K562 (cell line): ENCODE measurements at regions not wholly inside any gene's neighbourhood (a gene's known extent, or its start where the extent isn't known, plus 50 kb on each side); places are given as distances from the start of the nearest gene placed in this dataset.

Source experiments
- ATAC-seq: fragments of 200-7000 bp; cut with Tn5 transposase; 3 replicates; pipeline ENCODE4 v1.9.1; 2020; ENCODE audit warnings: moderate library complexity
- BruUV-seq: library from RNA; stranded (reverse); fragments of 400-500 nt; replicated peaks from 2 replicates; lab custom pipeline; 2021; lab: Mats Ljungman, UMichigan
- CTCF ChIA-PET: fragments of 300-600 bp; formaldehyde crosslinking; extraction: SDS; loops from one replicate; lab custom pipeline; 2021; ENCODE audit warnings: low intra/inter-chr PET ratio; lab: Yijun Ruan, JAX
- POLR2A ChIA-PET: fragments of 300-600, 350-650 bp; sonication (Branson Sonifier 250); formaldehyde crosslinking; extraction: SDS; loops from one replicate; lab custom pipeline; 2021; ENCODE audit warnings: antibody characterized with exemption, inconsistent platforms; lab: Yijun Ruan, JAX
- DNase-seq, 4 experiments: peaks; one replicate each; pipeline versions ENCODE4 v3.0.0 to v3.0.0-alpha.2; 2011 to 2018; ENCODE audit warnings: low spot score in 3 of 4, mixed read lengths in 3 of 4; ENCODE audit errors: extremely low read depth in 1 of 4
- FAIRE-seq: peaks from 2 replicates; lab custom pipeline; 2011; peaks lifted over from hg19 to GRCh38; lab: Jason Lieb, UNC
- H2AFZ ChIP-seq: 2 replicates; pipeline ENCODE4 v1.6.0; 2011; ENCODE audit warnings: low read depth, low read length, control low read depth, inconsistent platforms
- H3K27ac ChIP-seq: fragments of 200-600 bp; 3 replicates; pipeline ENCODE4 v1.8.0; 2011; ENCODE audit warnings: low read depth, mild to moderate bottlenecking, control low read depth, inconsistent platforms, low read length, moderate library complexity, mixed read lengths; ENCODE audit errors: extremely low read depth
- H3K27me3 ChIP-seq, 2 experiments: fragments of 300-600 bp in 1 of 2; 2 replicates in 1 of 2; 3 replicates in 1 of 2; pipeline versions ENCODE4 v1.6.0 to v1.8.0; 2011; ENCODE audit warnings: inconsistent platforms in 2 of 2, low read length in 2 of 2, mild to moderate bottlenecking in 1 of 2, mixed read lengths in 1 of 2, moderate library complexity in 1 of 2; ENCODE audit not compliant: control insufficient read depth in 2 of 2, insufficient read depth in 2 of 2
- H3K36me3 ChIP-seq: fragments of 300-600 bp; 3 replicates; pipeline ENCODE4 v1.8.0; 2011; ENCODE audit warnings: mild to moderate bottlenecking, low read length, inconsistent platforms; ENCODE audit not compliant: control insufficient read depth, insufficient read depth
- H3K4me1 ChIP-seq, 2 experiments: fragments of 200-600 bp in 1 of 2; replicated peaks in 1 of 2; 2 replicates in 1 of 2; 3 replicates in 1 of 2; pipeline versions ENCODE4 v1.5.1 to v1.8.0; 2011; ENCODE audit warnings: inconsistent platforms in 2 of 2, low read length in 2 of 2, mild to moderate bottlenecking in 1 of 2, mixed read lengths in 1 of 2, moderate library complexity in 1 of 2; ENCODE audit not compliant: control insufficient read depth in 2 of 2, insufficient read depth in 2 of 2
- H3K4me2 ChIP-seq: 2 replicates; pipeline ENCODE4 v1.6.1; 2011; ENCODE audit warnings: low read length, control low read depth, inconsistent platforms, mixed read lengths; ENCODE audit not compliant: insufficient read depth
- H3K4me3 ChIP-seq: fragments of 200-600 bp; sonication (generic), shearing (Covaris generic); 2 replicates; pipeline ENCODE4 v1.5.1; 2016; ENCODE audit warnings: control low read depth, inconsistent platforms
- H3K79me2 ChIP-seq: fragments of 200-600 bp; 3 replicates; pipeline ENCODE4 v1.8.0; 2011; ENCODE audit warnings: low read length, inconsistent platforms; ENCODE audit not compliant: control insufficient read depth, insufficient read depth
- H3K9ac ChIP-seq, 2 experiments: 2 replicates each; pipeline versions ENCODE4 v1.6.0 to v1.6.1; 2011; ENCODE audit warnings: low read depth in 2 of 2, low read length in 2 of 2, control low read depth in 1 of 2, inconsistent platforms in 1 of 2, mild to moderate bottlenecking in 1 of 2, mixed read lengths in 1 of 2; ENCODE audit not compliant: insufficient read depth in 1 of 2
- H3K9me1 ChIP-seq: one replicate; pipeline ENCODE4 v1.6.0; 2011; ENCODE audit warnings: inconsistent platforms, mild to moderate bottlenecking, low read length, moderate library complexity; ENCODE audit not compliant: control insufficient read depth, insufficient read depth
- H3K9me3 ChIP-seq: replicated peaks from 2 replicates; pipeline ENCODE4 v1.5.1; 2011; ENCODE audit warnings: low read depth, low read length, inconsistent platforms; ENCODE audit not compliant: control insufficient read depth, insufficient read depth
- H4K20me1 ChIP-seq: replicated peaks from 2 replicates; pipeline ENCODE4 v1.6.1; 2011; ENCODE audit warnings: low read length, inconsistent platforms, mixed read lengths; ENCODE audit not compliant: control insufficient read depth, insufficient read depth
- ARID2 ChIP-seq: fragments of 450-650 bp; IDR thresholded peaks from 2 replicates; pipeline ENCODE4 v1.6.1; 2017; ENCODE audit warnings: antibody characterized with exemption, mild to moderate bottlenecking
- BHLHE40 ChIP-seq: IDR thresholded peaks from 2 replicates; pipeline ENCODE4 v1.6.1; 2011; ENCODE audit warnings: low read length, improper control_type of control experiment
- BMI1 ChIP-seq: fragments of 150-350 bp; IDR thresholded peaks from 2 replicates; pipeline ENCODE4 v1.6.1; 2014; ENCODE audit warnings: low read length
- CCAR2 ChIP-seq: fragments of 200-400 bp; formaldehyde crosslinking; IDR thresholded peaks from 2 replicates; pipeline ENCODE4 v1.6.1; 2017; ENCODE audit warnings: mild to moderate bottlenecking, low read depth, low read length
- CXXC5 ChIP-seq: fragments of 250-450 bp; sonication (Bioruptor Pico); IDR thresholded peaks from 2 replicates; pipeline ENCODE4 v1.8.0; 2022; ENCODE audit warnings: inconsistent platforms, mild to moderate bottlenecking, moderate library complexity
- EZH2 ChIP-seq: IDR thresholded peaks from 2 replicates; pipeline ENCODE4 v1.6.1; 2012; ENCODE audit warnings: low read depth, mild to moderate bottlenecking, inconsistent platforms, low read length, borderline replicate concordance
- MEIS2 ChIP-seq: fragments of 450-650 bp; IDR thresholded peaks from 2 replicates; pipeline ENCODE4 v1.6.1; 2014; ENCODE audit warnings: mild to moderate bottlenecking; ENCODE audit not compliant: partially characterized antibody
- POLR2G ChIP-seq: fragments of 200-400 bp; formaldehyde crosslinking; IDR thresholded peaks from 2 replicates; pipeline ENCODE4 v1.6.1; 2017; ENCODE audit warnings: low read depth, mild to moderate bottlenecking, antibody characterized with exemption, low read length, moderate library complexity
- TRIM24 ChIP-seq, 2 experiments: fragments of 450-650 bp; IDR thresholded peaks; 2 replicates each; pipeline ENCODE4 v1.6.1; 2016
- ZKSCAN8 ChIP-seq: fragments of 200-800 bp; sonication (Bioruptor generic); IDR thresholded peaks from 2 replicates; pipeline ENCODE4 v1.6.1; 2016; ENCODE audit warnings: missing genetic modification characterization, missing compliant biosample characterization
- ZNF444 ChIP-seq: fragments of 250-450 bp; sonication (Bioruptor Pico); IDR thresholded peaks from 2 replicates; pipeline ENCODE4 v1.4.0; 2020; ENCODE audit warnings: mild to moderate bottlenecking, moderate library complexity
- ZSCAN29 ChIP-seq: fragments of 450-650 bp; IDR thresholded peaks from 2 replicates; pipeline ENCODE4 v1.6.1; 2017
- in situ Hi-C: fragments of 300-500 bp; cut with MboI; formaldehyde crosslinking; loops from 4 replicates; pipeline ENCODE4 v1.15.0; 2018; ENCODE audit warnings: inconsistent platforms, mixed read lengths
- intact Hi-C: fragments of 100-400 bp; cut with micrococcal nuclease; formaldehyde crosslinking; loops from 2 replicates; pipeline ENCODE4 v1.14.2; 2022
- TF ChIP-seq, protein P1 (sequence below): fragments of 450-650 bp; formaldehyde crosslinking; IDR thresholded peaks from 2 replicates; pipeline ENCODE4 v1.4.0; 2020; ENCODE audit warnings: mild to moderate bottlenecking, moderate library complexity
- TF ChIP-seq, protein P2 (sequence below): fragments of 450-650 bp; IDR thresholded peaks from one replicate; pipeline ENCODE4 v1.6.1; 2018; ENCODE audit warnings: mild to moderate bottlenecking, moderate library complexity; ENCODE audit not compliant: partially characterized antibody
- TF ChIP-seq, protein P3 (sequence below): fragments of 250-450 bp; sonication (Bioruptor Pico); IDR thresholded peaks from 2 replicates; pipeline ENCODE4 v1.4.0; 2020; ENCODE audit warnings: mild to moderate bottlenecking, moderate library complexity
- TF ChIP-seq, protein P4 (sequence below): fragments of 200-800 bp; sonication (Bioruptor generic); IDR thresholded peaks from 2 replicates; pipeline ENCODE4 v1.6.1; 2016; ENCODE audit warnings: missing genetic modification characterization, missing compliant biosample characterization

DNA sequence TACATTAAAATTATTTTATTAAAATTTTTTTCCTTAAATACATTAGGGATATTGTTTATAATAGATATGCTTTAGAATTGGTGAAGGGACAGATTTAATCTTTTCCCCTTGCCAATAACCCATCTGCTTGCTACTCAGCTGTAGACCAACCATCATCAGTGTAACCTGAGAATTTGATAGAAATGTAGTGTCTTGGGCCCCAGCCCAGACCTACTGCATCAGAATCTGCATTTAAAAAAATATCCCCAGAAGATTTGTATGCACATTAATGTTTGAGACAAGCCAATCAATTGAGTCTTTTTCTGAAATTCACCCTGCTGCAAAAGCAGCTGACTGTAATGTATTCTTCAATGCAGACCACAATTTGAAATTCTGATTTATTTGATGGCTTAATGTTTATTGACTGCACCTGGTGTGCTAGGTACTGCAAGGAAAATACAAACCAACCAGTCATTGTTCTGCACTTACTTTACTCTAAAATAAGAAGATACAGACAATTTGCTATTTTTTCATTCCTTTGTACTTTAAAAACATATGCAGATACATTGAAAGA is 190.7 kb upstream of the SGO1 start:
- H3K9ac ChIP-seq = no peak overlapping the region
- ChIA-PET POLR2A (no interaction called here), CTCF (no interaction called here)
- in situ Hi-C loops (no loop called here), intact Hi-C loops (no loop called here)
- no peaks in the 10 kb centered on the region for H3K36me3 ChIP-seq
- no peaks in the 10 kb centered on the region for H3K9me1 ChIP-seq
- no peaks in the 10 kb centered on the region for H3K4me1 ChIP-seq
- H3K9me3 ChIP-seq = no peaks in the 10 kb centered on the region
- no peaks in the 10 kb centered on the region for H3K27me3 ChIP-seq
- H3K4me2 ChIP-seq = no peak overlapping the region
- FAIRE-seq = no peak
- DNase-seq = no peak
- H3K27ac ChIP-seq = no peak overlapping the region
- BruUV-seq = no TSS peak
- H3K79me2 ChIP-seq = no peaks in the 10 kb centered on the region
- H2AFZ ChIP-seq = 0 out of 2 replicates have a peak overlapping the region, but pooled peaks have one; percentile 60
- no peak overlapping the region for H3K4me3 ChIP-seq
- ATAC-seq = no peak
- H4K20me1 ChIP-seq = no peaks in the 10 kb centered on the region
- TF ChIP-seq, protein P1, sequence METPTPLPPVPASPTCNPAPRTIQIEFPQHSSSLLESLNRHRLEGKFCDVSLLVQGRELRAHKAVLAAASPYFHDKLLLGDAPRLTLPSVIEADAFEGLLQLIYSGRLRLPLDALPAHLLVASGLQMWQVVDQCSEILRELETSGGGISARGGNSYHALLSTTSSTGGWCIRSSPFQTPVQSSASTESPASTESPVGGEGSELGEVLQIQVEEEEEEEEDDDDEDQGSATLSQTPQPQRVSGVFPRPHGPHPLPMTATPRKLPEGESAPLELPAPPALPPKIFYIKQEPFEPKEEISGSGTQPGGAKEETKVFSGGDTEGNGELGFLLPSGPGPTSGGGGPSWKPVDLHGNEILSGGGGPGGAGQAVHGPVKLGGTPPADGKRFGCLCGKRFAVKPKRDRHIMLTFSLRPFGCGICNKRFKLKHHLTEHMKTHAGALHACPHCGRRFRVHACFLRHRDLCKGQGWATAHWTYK (CRISPR knock-in tag) = no peak
- TF ChIP-seq, protein P2, sequence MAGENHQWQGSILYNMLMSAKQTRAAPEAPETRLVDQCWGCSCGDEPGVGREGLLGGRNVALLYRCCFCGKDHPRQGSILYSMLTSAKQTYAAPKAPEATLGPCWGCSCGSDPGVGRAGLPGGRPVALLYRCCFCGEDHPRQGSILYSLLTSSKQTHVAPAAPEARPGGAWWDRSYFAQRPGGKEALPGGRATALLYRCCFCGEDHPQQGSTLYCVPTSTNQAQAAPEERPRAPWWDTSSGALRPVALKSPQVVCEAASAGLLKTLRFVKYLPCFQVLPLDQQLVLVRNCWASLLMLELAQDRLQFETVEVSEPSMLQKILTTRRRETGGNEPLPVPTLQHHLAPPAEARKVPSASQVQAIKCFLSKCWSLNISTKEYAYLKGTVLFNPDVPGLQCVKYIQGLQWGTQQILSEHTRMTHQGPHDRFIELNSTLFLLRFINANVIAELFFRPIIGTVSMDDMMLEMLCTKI = no peak
- TF ChIP-seq EZH2 (no peak), CXXC5 (CRISPR knock-in tag) (no peak), CCAR2 (no peak), TRIM24 (IDR thresholded peaks at IDR 0.05) (no peak), ZSCAN29 (no peak), BMI1 (no peak), MEIS2 (no peak), BHLHE40 (no peak), ZKSCAN8 (no peak), ZNF444 (CRISPR knock-in tag) (no peak), POLR2G (no peak), ARID2 (no peak)
- TF ChIP-seq, protein P3, sequence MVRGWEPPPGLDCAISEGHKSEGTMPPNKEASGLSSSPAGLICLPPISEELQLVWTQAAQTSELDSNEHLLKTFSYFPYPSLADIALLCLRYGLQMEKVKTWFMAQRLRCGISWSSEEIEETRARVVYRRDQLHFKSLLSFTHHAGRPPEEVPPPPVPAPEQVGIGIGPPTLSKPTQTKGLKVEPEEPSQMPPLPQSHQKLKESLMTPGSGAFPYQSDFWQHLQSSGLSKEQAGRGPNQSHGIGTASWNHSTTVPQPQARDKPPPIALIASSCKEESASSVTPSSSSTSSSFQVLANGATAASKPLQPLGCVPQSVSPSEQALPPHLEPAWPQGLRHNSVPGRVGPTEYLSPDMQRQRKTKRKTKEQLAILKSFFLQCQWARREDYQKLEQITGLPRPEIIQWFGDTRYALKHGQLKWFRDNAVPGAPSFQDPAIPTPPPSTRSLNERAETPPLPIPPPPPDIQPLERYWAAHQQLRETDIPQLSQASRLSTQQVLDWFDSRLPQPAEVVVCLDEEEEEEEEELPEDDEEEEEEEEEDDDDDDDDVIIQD (CRISPR knock-in tag) = no peak
- TF ChIP-seq, protein P4, sequence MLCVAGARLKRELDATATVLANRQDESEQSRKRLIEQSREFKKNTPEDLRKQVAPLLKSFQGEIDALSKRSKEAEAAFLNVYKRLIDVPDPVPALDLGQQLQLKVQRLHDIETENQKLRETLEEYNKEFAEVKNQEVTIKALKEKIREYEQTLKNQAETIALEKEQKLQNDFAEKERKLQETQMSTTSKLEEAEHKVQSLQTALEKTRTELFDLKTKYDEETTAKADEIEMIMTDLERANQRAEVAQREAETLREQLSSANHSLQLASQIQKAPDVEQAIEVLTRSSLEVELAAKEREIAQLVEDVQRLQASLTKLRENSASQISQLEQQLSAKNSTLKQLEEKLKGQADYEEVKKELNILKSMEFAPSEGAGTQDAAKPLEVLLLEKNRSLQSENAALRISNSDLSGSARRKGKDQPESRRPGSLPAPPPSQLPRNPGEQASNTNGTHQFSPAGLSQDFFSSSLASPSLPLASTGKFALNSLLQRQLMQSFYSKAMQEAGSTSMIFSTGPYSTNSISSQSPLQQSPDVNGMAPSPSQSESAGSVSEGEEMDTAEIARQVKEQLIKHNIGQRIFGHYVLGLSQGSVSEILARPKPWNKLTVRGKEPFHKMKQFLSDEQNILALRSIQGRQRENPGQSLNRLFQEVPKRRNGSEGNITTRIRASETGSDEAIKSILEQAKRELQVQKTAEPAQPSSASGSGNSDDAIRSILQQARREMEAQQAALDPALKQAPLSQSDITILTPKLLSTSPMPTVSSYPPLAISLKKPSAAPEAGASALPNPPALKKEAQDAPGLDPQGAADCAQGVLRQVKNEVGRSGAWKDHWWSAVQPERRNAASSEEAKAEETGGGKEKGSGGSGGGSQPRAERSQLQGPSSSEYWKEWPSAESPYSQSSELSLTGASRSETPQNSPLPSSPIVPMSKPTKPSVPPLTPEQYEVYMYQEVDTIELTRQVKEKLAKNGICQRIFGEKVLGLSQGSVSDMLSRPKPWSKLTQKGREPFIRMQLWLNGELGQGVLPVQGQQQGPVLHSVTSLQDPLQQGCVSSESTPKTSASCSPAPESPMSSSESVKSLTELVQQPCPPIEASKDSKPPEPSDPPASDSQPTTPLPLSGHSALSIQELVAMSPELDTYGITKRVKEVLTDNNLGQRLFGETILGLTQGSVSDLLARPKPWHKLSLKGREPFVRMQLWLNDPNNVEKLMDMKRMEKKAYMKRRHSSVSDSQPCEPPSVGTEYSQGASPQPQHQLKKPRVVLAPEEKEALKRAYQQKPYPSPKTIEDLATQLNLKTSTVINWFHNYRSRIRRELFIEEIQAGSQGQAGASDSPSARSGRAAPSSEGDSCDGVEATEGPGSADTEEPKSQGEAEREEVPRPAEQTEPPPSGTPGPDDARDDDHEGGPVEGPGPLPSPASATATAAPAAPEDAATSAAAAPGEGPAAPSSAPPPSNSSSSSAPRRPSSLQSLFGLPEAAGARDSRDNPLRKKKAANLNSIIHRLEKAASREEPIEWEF (CRISPR knock-in tag) = no peak
